Renal pelvis (tissue), 1 donor: ENCODE measurements at regions not wholly inside any gene's neighbourhood (a gene's known extent, or its start where the extent isn't known, plus 50 kb on each side); places are given as distances from the start of the nearest gene placed in this dataset.

Experiments used
- DNase-seq: peaks from one replicate; pipeline ENCODE4 v3.0.0-alpha.2; 2013

GRCh38 chr9:86531273-86531970 lies 177.2 kb upstream of the TUT7 start:
- DNase-seq, result no peak

GRCh38 chr9:86529496-86530275 lies 175.5 kb upstream of the TUT7 start:
- DNase-seq, result no peak

DNA sequence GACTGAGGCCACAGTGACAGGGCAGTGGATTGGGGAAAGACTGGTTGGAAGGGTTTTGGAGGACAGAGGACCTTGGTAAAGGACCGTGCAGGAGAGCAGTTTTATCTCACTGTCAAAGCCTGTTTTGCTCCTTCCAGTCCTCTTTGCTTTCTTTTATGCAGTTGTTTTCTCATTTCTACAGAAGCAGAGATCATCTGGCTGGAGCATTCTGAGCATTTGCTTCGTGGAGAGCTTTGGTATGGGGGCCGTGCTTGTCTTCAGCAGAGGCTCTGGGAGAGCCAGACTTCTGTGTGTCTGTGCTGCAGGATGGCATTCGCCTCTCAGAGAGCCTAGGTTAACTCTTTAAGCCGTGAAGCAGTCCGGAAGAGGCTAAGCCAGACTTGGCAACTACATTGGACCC lies 171.8 kb upstream of the TUT7 start:
- no peak for DNase-seq

GRCh38 chr9:86525182-86525581 lies 171.0 kb upstream of the TUT7 start:
- no peak for DNase-seq

DNA sequence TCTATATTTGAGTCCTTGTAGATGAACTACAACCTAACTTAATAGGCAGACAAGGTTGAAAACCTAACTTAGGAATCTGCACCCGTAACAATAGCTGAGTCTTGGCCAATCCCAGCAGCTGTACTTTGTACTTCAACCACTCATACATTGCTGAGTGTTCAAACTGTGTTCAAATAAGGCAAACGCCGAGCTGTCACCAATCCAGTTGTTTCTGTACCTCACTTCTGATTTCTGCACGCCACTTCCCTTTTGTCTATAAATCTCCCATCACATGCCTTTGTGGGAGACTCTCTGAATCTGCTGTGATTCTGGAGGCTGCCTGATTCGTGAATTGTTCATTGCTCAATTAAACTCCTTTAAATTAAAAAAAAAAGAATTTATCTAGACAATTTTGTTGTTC lies 167.8 kb upstream of the TUT7 start:
- no peak for DNase-seq

- no peak for DNase-seq
These were observed 167.1 kb upstream of the TUT7 start for GRCh38 chr9:86521322-86521721.

GRCh38 chr9:86519066-86519615 lies 164.9 kb upstream of the TUT7 start:
- no peak for DNase-seq

GRCh38 chr9:86517475-86517874 lies 163.3 kb upstream of the TUT7 start:
- no peak for DNase-seq

DNA sequence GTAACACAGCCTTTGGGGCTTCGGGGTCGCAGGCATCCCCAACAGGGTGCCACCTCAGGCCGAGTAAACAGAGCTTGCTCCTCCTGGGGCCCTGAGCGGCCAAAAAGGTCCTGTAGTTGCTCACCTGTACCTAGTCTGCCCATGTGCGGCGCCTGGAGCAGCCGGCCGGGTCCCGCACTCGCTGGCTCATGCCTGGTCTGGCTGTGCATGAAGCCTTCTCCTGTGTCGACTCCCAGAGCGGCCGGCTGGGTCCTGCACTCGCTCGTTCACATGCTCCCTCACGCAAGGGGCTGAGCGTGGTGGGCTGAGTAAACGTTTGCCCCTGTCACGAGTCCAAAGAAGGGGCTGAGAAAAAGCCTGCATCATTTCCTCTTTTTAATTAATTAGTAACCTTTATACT lies 162.4 kb upstream of the TUT7 start:
- DNase-seq, result no peak

DNA sequence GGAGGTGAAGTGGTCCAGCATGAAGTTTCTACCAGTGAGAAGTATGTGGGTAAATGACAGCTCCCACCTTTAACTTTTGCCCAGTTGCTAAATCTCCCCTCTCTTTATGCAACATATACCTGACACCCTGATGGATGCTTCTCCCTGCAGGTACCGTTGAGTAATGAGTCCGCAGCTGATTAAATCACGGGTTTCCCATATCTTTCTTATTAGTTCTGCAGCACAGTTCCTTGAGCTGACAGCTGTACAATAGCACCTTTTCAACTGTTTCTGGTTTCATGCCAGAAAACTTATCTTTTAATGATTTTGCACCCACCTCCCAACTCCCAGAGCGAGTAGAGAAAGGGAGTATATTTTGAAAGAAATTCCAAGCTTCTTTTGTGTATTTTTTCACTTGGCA lies 161.0 kb upstream of the TUT7 start:
- DNase-seq, result no peak

GRCh38 chr9:86513429-86513828 lies 159.2 kb upstream of the TUT7 start:
- DNase-seq, result no peak

DNA sequence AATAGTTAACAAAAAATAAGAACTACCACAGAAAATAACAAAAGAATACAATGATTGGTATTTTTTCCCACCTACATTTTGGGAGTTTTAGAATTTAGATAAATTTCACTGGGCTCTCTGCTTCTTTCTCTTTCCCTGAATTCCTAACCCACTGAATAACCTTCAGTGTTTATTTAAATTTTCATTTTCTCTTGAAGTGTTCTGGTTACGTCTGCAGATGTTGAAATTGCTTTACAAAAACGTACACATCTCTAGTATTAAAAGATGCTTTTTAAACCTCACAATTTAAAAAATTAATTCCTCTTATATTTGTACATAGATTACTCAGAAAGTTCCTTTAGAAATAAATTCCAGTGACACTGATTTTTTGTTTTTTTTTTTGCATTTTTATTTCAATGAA lies 158.7 kb upstream of the TUT7 start:
- no peak for DNase-seq

- DNase-seq, result no peak
These were observed 157.6 kb upstream of the TUT7 start for GRCh38 chr9:86511614-86512360.

GRCh38 chr9:86508208-86508903 lies 154.1 kb upstream of the TUT7 start:
- no peak for DNase-seq

GRCh38 chr9:86507212-86507630 lies 153.0 kb upstream of the TUT7 start:
- no peak for DNase-seq

GRCh38 chr9:86503942-86504341 lies 149.7 kb upstream of the TUT7 start:
- no peak for DNase-seq

DNA sequence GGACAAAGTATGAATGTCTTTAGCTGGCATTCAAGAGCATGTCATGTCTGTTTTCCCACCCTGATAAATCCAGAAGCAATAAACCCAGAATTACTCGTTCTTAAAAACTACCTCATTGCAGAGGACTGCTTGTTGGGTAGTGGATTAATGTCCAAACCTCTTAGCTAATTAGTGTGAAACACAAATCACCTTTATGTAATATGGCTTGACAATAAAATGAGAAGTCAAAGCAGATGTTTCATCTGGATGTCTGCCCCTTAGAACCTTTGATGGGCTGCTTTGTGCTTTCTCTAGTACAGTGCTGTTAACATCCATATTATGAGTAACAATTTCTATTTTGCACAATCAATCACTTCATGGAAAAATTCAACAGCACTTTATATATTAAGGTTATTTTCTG lies 149.1 kb upstream of the TUT7 start:
- no peak for DNase-seq

- DNase-seq, result no peak
These were observed 146.6 kb upstream of the TUT7 start for GRCh38 chr9:86500667-86501435.

DNA sequence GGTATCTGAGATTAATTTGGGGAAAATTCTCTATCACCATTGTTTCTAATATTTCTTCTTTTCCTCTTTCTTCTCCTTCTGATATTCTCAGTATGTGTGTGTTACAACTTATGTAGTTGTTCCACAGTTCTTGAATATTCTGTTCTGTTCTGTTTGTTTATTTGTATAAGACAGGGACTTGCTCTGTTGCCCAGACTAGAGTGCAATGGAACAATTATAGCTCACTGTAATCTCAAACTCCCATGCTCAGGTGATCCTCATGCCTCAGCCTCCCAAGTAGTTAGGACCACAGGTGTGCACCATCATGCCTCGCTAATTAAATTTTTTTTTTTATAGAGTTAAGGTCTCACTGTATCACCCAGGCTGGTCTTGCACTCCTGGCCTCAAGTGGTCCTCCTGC lies 145.8 kb upstream of the TUT7 start:
- DNase-seq, result no peak

DNA sequence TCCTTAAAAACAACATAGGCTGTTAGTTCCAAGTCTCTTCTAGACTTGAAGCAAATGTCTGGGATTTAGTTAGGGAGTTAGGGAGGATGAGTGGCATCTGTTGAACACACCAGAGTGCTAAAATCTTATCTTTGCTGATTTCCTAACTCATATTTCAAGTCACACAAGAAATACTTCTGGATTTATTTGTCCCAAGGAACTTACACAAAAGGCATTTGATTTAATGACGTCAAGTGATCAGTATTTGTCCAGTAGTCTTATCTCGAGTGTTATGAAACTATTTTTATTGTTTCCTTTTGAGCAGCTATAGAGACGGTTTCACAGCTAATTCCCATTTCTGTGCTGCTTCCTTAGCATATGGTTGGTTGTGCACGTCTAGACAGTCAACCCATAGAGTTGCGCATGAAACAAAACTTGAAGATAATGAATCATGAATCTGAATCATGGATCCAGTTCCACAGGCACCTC lies 140.5 kb upstream of the TUT7 start:
- no peak for DNase-seq
